PC-3 (cell line): ENCODE measurements at regions not wholly inside any gene's neighbourhood (a gene's known extent, or its start where the extent isn't known, plus 50 kb on each side); places are given as distances from the start of the nearest gene placed in this dataset.

Experiments
- ATAC-seq: fragments of 200-7000 bp; cut with Tn5 transposase; 2 replicates; pipeline ENCODE4 v1.9.1; 2020; ENCODE audit warnings: mild to moderate bottlenecking, moderate library complexity
- BruUV-seq: library from RNA; stranded (reverse); fragments of 400-500 nt; replicated peaks from 2 replicates; lab custom pipeline; 2021; lab: Mats Ljungman, UMichigan
- CTCF ChIA-PET: fragments of 300-600 bp; sonication (Branson Sonifier 250); formaldehyde crosslinking; loops from one replicate; lab custom pipeline; 2022; ENCODE audit warnings: antibody characterized with exemption; lab: Charles Lee
- POLR2A ChIA-PET: fragments of 300-600 bp; sonication (Branson Sonifier 250); formaldehyde crosslinking; loops from one replicate; lab custom pipeline; 2022; ENCODE audit warnings: antibody characterized with exemption; ENCODE audit not compliant: unreplicated experiment; lab: Charles Lee
- DNase-seq: peaks from one replicate; pipeline ENCODE4 v3.0.0-alpha.2; 2015
- H2AFZ ChIP-seq: fragments of 300-600 bp; sonication (generic); 2 replicates; pipeline ENCODE4 v1.6.0; 2016; ENCODE audit warnings: antibody characterized with exemption, low read length
- H3F3A ChIP-seq: fragments of 300-600 bp; sonication (generic); one replicate; pipeline ENCODE4 v1.6.0; 2017; ENCODE audit warnings: antibody characterized with exemption, low read length, control low read depth, mild to moderate bottlenecking; ENCODE audit not compliant: unreplicated experiment
- H3K27ac ChIP-seq: fragments of 300-600 bp; sonication (generic); 2 replicates; pipeline ENCODE4 v1.5.1; 2016; ENCODE audit warnings: mild to moderate bottlenecking, low read length
- H3K27me3 ChIP-seq: fragments of 300-600 bp; sonication (generic); 2 replicates; pipeline ENCODE4 v1.6.1; 2016; ENCODE audit warnings: low read length, mixed read lengths
- H3K36me3 ChIP-seq: fragments of 300-600 bp; sonication (generic); 2 replicates; pipeline ENCODE4 v1.6.1; 2016; ENCODE audit warnings: low read depth, mixed run types, low read length, mixed read lengths
- H3K4me1 ChIP-seq: fragments of 300-600 bp; sonication (generic); 2 replicates; pipeline ENCODE4 v1.5.1; 2016; ENCODE audit warnings: low read length; ENCODE audit not compliant: insufficient read depth
- H3K4me2 ChIP-seq: fragments of 300-600 bp; sonication (generic); 2 replicates; pipeline ENCODE4 v1.6.0; 2016; ENCODE audit warnings: low read length
- H3K4me3 ChIP-seq: fragments of 300-600 bp; sonication (generic); 2 replicates; pipeline ENCODE4 v1.5.1; 2016; ENCODE audit warnings: mild to moderate bottlenecking, low read length, mixed read lengths
- H3K79me2 ChIP-seq: fragments of 300-600 bp; sonication (generic); 2 replicates; pipeline ENCODE4 v1.6.1; 2017; ENCODE audit warnings: low read length, mixed read lengths
- H3K9ac ChIP-seq: fragments of 300-600 bp; sonication (generic); 2 replicates; pipeline ENCODE4 v1.6.0; 2016; ENCODE audit warnings: mild to moderate bottlenecking, low read length
- H3K9me2 ChIP-seq: fragments of 300-600 bp; sonication (generic); replicated peaks from 2 replicates; pipeline ENCODE4 v1.6.1; 2016; ENCODE audit warnings: mixed run types, low read length, mixed read lengths
- H3K9me3 ChIP-seq: fragments of 300-600 bp; sonication (generic); 2 replicates; pipeline ENCODE4 v1.6.1; 2016; ENCODE audit warnings: low read length, mixed read lengths
- H4K20me1 ChIP-seq: fragments of 300-600 bp; sonication (generic); 2 replicates; pipeline ENCODE4 v1.6.1; 2016; ENCODE audit warnings: low read length, mixed read lengths
- EZH2 ChIP-seq: fragments of 300-600 bp; sonication (generic); IDR thresholded peaks from one replicate; pipeline ENCODE4 v1.6.1; 2017; ENCODE audit warnings: antibody characterized with exemption, mild to moderate bottlenecking, low read length; ENCODE audit not compliant: unreplicated experiment
- EZH2phosphoT487 ChIP-seq: fragments of 300-600 bp; sonication (generic); IDR thresholded peaks from 2 replicates; pipeline ENCODE4 v1.6.1; 2018; ENCODE audit warnings: mild to moderate bottlenecking, antibody characterized with exemption, low read length, borderline replicate concordance
- intact Hi-C: fragments of 100-400 bp; cut with micrococcal nuclease; formaldehyde crosslinking; loops from 2 replicates; pipeline ENCODE4 v1.9.0; 2023
- TF ChIP-seq, protein P1 (sequence below): fragments of 300-600 bp; sonication (generic); conservative IDR thresholded peaks from 2 replicates; pipeline ENCODE4 v1.5.1; 2017; ENCODE audit warnings: antibody characterized with exemption, low read depth, mild to moderate bottlenecking, low read length

DNA sequence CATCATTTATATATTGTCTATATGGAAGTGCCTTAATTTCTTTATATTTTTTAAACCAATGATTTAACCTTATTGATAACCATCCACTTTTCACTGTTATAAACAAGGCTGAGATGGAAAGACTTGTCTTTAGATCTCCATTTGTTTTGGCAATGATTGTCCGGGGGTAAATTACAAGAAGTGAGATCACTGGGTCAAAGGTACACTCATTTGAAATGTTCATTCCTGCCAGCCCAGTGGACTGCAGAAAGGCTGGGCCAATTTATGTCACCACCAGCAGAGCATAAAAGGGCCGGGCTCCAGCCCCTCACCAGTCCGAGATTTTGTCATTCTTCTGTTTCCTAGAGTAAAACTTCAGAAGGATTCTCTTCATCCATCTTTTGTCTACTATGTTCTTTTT, 93.6 kb upstream of the NEO1 start:
- ATAC-seq (no peak), DNase-seq (no peak)
- Histone ChIP-seq H3K9ac (no peak overlapping the region), H3K4me2 (no peak overlapping the region), H3K9me3 (no peaks in the 10 kb centered on the region), H2AFZ (no peak overlapping the region), H3K9me2 (no peaks in the 10 kb centered on the region), H3K79me2 (no peaks in the 10 kb centered on the region), H3K27ac (no peak overlapping the region), H3K27me3 (peaks cover 26% of the 10 kb centered on the region), H3K36me3 (no peaks in the 10 kb centered on the region), H3K4me3 (no peak overlapping the region), H3K4me1 (no peaks in the 10 kb centered on the region), H3F3A (no peaks in the 10 kb centered on the region), H4K20me1 (no peaks in the 10 kb centered on the region)
- ChIA-PET CTCF (no interaction called here), POLR2A (no interaction called here)
- TF ChIP-seq, protein P1, sequence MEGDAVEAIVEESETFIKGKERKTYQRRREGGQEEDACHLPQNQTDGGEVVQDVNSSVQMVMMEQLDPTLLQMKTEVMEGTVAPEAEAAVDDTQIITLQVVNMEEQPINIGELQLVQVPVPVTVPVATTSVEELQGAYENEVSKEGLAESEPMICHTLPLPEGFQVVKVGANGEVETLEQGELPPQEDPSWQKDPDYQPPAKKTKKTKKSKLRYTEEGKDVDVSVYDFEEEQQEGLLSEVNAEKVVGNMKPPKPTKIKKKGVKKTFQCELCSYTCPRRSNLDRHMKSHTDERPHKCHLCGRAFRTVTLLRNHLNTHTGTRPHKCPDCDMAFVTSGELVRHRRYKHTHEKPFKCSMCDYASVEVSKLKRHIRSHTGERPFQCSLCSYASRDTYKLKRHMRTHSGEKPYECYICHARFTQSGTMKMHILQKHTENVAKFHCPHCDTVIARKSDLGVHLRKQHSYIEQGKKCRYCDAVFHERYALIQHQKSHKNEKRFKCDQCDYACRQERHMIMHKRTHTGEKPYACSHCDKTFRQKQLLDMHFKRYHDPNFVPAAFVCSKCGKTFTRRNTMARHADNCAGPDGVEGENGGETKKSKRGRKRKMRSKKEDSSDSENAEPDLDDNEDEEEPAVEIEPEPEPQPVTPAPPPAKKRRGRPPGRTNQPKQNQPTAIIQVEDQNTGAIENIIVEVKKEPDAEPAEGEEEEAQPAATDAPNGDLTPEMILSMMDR, result no peak
- TF ChIP-seq EZH2phosphoT487, result no peak
- TF ChIP-seq EZH2, result no peak
- intact Hi-C loops, result no loop called here
- BruUV-seq, result no TSS peak

DNA sequence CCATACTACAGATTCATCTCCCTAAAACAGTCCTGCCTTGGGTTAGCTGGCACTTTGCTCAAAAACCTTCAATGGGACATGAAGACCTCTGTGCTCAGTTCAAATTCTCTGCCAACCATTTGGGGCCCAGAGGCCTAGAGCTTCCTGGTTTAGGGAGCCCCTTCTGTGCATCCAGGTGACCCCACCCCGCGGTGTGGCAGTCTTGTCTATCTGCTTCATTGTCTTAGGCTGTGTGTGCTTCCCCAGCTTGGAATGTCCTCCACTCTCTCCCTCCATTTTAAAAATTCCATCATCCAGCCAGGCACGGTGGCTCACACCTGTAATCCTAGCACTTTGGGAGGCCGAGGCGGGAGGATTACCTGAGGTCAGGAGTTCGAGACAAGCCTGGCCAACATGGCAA, 99.0 kb upstream of the NEO1 start:
- Histone ChIP-seq H3K9ac (no peak overlapping the region), H3K9me3 (no peaks in the 10 kb centered on the region), H3K4me3 (no peak overlapping the region), H3K36me3 (no peaks in the 10 kb centered on the region), H3F3A (no peaks in the 10 kb centered on the region), H3K4me1 (no peaks in the 10 kb centered on the region), H3K27ac (no peak overlapping the region), H2AFZ (no peak overlapping the region), H3K79me2 (no peaks in the 10 kb centered on the region), H3K9me2 (no peaks in the 10 kb centered on the region), H4K20me1 (no peaks in the 10 kb centered on the region), H3K27me3 (peaks cover 23% of the 10 kb centered on the region), H3K4me2 (no peak overlapping the region)
- CTCF ChIA-PET, result no interaction called here
- no peak for TF ChIP-seq EZH2
- TF ChIP-seq, protein P1, result no peak
- POLR2A ChIA-PET, result no interaction called here
- no peak for DNase-seq
- intact Hi-C loops, result no loop called here
- ATAC-seq, result no peak
- no TSS peak for BruUV-seq

DNA sequence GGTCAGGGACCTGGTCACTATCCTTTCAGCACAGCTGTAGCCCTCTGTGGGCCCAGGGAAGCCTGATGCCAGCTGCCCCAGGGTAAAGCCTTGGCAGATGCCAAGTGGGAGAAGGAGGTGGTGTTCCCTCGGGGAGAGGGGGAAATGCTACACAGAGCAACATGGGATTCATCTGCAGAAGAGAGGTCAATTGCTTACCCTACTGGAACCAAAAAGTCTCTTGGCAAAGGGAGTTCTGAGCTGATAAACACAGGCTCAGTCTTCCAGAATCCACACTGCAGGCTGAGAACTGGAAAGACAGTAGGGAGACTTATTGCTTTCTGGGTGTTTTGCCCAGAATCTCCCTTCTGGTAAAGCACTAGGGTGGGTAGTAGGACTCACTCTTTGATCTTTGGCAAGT, 100.1 kb upstream of the NEO1 start:
- Histone ChIP-seq H3K4me2 (no peak overlapping the region), H4K20me1 (no peaks in the 10 kb centered on the region), H3K79me2 (no peaks in the 10 kb centered on the region), H3K27ac (no peak overlapping the region), H3F3A (no peaks in the 10 kb centered on the region), H3K36me3 (no peaks in the 10 kb centered on the region), H3K9me3 (no peaks in the 10 kb centered on the region), H3K4me3 (no peak overlapping the region), H2AFZ (no peak overlapping the region), H3K27me3 (peaks cover 23% of the 10 kb centered on the region), H3K9me2 (no peaks in the 10 kb centered on the region), H3K4me1 (no peaks in the 10 kb centered on the region), H3K9ac (no peak overlapping the region)
- ChIA-PET CTCF (no interaction called here), POLR2A (no interaction called here)
- ATAC-seq, result no peak
- no TSS peak for BruUV-seq
- TF ChIP-seq EZH2phosphoT487, result no peak
- no peak for TF ChIP-seq EZH2
- TF ChIP-seq, protein P1, result no peak
- intact Hi-C loops, result no loop called here
- DNase-seq, result no peak
